Gastroesophageal sphincter (tissue), 3 donors: ENCODE measurements at regions not wholly inside any gene's neighbourhood (a gene's known extent, or its start where the extent isn't known, plus 50 kb on each side); places are given as distances from the start of the nearest gene placed in this dataset.

ENCODE experiments used
- CTCF ChIP-seq, 4 experiments: fragments of 200-600 bp in 2 of 4; fragments of 450-650 bp in 2 of 4; sonication (generic) in 1 of 4; IDR thresholded peaks; one replicate each; pipeline ENCODE4 v1.5.1; 2017 to 2019; ENCODE audit warnings: antibody characterized with exemption in 4 of 4, mild to moderate bottlenecking in 2 of 4, moderate library complexity in 2 of 4
- EP300 ChIP-seq: sonication (generic); formaldehyde crosslinking; IDR thresholded peaks from one replicate; pipeline ENCODE4 v1.6.1; 2017; ENCODE audit warnings: antibody characterized with exemption, mild to moderate bottlenecking
- POLR2A ChIP-seq, 2 donors: fragments of 450-650 bp; IDR thresholded peaks; one replicate each; pipeline ENCODE4 v1.6.1; 2017; ENCODE audit warnings: antibody characterized with exemption in 2 of 2, mild to moderate bottlenecking in 2 of 2, moderate library complexity in 1 of 2
- POLR2AphosphoS5 ChIP-seq: sonication (generic); formaldehyde crosslinking; IDR thresholded peaks from one replicate; pipeline ENCODE4 v1.6.1; 2017; ENCODE audit warnings: antibody characterized with exemption

GRCh38 chr14:100436745-100437406 is 113.7 kb downstream of the SLC25A47 start:
- TF ChIP-seq EP300: no peak
- no peak for TF ChIP-seq POLR2AphosphoS5
- no peak for TF ChIP-seq POLR2A (IDR thresholded peaks at IDR 0.05)
- no peak for TF ChIP-seq CTCF (IDR thresholded peaks at IDR 0.05)
